Astrocyte of the spinal cord (primary cell): ENCODE measurements at regions not wholly inside any gene's neighbourhood (a gene's known extent, or its start where the extent isn't known, plus 50 kb on each side); places are given as distances from the start of the nearest gene placed in this dataset.

Source experiments
- DNase-seq: peaks from one replicate; pipeline ENCODE4 v3.0.0; 2011; ENCODE audit warnings: low read depth, low spot score
- H3K4me3 ChIP-seq: 2 replicates; pipeline ENCODE4 v1.5.1; 2011; ENCODE audit warnings: low read depth, mild to moderate bottlenecking, low read length, moderate library complexity
- in situ Hi-C: cut with HindIII; loops from 2 replicates; pipeline ENCODE4 v1.10.0; 2017; ENCODE audit warnings: low sequenced_read_pairs
- TF ChIP-seq, protein P1 (sequence below): IDR thresholded peaks from 2 replicates; pipeline ENCODE4 v1.5.1; 2012; ENCODE audit warnings: low read depth, mild to moderate bottlenecking, low read length, inconsistent platforms

DNA sequence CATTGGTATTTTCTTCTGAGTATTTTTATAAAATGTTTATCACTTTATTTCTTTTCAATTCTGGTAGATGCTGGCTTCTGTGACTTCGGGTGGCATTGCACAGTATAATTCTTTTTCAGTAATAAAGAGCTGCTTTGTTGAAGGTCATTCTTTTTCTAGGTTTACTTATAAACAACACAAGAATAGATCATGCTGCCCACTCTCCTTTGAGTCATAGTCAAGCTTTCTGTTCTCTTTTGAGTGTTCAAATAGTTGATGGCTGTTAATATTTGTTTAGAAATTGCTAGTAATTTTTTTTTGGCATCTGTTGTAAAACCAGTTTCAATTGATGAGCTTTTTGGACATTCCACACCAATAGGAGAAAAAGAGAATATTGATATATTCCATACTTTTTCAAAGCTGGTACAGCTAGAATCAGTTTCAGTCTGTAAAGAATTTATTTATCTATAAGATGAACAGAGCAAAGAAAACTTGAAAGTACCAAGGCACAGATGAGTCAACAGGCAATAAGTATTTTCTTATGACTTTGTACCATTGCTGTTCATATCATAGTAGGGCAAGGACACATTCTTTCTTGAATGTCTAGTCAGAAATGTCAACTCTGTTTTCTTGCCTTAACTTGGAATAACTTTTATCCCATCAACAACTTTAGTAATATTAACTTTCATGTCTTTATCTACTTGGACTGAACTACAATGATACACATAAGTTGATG lies 513.0 kb upstream of the SEL1L start:
- no peak overlapping the region for H3K4me3 ChIP-seq
- in situ Hi-C loops: no loop called here
- DNase-seq: no peak
- TF ChIP-seq, protein P1, sequence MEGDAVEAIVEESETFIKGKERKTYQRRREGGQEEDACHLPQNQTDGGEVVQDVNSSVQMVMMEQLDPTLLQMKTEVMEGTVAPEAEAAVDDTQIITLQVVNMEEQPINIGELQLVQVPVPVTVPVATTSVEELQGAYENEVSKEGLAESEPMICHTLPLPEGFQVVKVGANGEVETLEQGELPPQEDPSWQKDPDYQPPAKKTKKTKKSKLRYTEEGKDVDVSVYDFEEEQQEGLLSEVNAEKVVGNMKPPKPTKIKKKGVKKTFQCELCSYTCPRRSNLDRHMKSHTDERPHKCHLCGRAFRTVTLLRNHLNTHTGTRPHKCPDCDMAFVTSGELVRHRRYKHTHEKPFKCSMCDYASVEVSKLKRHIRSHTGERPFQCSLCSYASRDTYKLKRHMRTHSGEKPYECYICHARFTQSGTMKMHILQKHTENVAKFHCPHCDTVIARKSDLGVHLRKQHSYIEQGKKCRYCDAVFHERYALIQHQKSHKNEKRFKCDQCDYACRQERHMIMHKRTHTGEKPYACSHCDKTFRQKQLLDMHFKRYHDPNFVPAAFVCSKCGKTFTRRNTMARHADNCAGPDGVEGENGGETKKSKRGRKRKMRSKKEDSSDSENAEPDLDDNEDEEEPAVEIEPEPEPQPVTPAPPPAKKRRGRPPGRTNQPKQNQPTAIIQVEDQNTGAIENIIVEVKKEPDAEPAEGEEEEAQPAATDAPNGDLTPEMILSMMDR: no peak

DNA sequence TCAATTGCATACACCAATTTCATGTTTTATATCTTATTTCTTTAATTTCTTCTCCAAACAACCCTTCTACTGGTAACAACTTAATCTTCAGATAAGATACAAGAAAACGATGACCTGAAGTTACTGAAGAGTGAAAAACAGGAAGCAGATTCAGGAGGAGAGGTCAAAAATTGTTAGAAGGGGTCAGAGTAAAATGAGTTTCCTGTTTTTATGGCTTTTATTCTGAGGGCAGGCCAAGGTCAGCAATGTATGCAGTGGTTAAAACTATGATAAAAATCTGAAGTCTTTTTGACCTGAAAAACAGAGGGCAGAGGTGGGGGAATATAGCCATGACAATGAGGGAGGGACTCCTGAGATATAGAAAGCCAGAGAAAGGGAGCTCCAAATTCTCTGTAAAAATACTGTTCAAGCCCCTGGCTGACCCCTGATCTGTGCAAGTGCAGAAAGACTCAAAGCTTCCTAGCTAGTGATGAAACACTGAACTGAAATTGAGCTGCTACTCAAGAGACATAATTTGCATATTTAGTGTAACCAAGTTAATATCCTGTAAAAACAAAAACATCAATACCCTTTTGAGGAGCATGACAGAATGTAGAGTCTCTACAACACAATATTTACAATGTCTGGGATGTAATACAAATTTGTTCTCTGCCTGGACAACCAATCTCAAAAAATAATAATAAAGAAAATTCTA lies 514.3 kb upstream of the SEL1L start:
- TF ChIP-seq, protein P1: no peak
- DNase-seq: no peak
- in situ Hi-C loops: no loop called here
- no peak overlapping the region for H3K4me3 ChIP-seq

DNA sequence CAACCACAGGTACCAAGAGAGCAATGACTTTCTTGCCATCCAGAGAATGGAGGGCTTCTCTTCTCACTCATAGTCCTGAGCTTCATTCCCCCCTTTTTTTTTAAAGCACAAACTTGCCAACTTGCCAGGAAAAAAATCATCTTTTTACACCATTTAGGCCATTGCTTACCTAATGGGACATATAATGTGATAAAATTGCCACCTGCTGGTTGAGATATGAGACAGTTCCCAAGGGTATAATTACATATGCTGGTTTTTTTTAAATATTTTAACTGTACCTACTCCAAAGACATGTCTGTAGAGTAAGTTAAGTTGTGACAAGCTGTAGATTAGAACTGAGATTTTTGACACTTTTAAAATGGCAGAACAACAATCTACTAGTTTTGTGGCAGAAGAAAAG lies 519.1 kb upstream of the SEL1L start:
- H3K4me3 ChIP-seq: no peak overlapping the region
- in situ Hi-C loops: no loop called here
- TF ChIP-seq, protein P1: no peak
- no peak for DNase-seq

DNA sequence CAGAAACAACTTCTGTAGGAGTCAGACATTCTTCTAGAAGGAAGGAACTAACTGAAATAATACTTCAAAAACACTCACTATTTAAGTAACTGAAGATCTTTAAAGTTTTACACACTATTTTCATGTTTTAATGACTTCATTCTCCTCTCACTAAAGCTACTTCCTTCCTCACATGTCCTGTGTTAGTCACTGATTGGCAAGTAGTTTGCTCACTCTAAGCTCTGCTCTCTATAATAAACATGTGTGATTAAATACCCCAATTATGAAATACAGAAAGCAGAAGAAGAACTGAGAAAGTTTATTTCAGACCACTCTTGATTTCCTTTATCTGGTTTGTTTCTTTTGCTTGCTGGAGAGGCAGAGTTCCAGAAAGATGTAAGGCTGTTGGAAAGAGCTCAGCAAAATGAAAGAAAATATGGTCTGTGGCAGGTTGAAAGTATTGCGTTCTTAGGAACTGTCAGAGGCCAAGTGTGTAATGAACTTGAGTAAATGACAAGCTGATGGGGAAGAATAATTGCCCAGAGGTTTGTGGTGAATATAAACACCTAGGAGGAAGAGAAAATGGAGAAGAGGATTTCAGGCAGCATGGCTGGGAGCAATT lies 522.0 kb upstream of the SEL1L start:
- DNase-seq: no peak
- in situ Hi-C loops: no loop called here
- H3K4me3 ChIP-seq: no peak overlapping the region
- TF ChIP-seq, protein P1: no peak

DNA sequence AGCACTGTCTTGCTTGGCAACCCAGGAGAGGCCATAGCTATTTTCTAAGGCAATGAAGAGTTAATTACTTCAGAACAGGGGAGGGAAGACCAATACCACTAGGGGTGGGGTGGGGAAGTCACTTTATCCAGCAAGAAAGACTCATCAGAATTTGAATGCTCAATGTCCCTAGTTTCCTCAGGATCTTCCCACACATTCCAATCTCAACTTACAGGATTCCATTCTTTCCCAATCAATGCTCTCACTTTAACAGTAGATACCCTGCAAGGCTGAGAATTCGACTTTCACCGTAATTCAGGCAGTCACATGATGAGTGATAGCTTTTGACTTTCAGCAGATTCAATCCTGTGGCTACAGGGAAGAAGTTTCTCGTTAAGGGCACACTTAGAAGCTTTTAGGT lies 526.6 kb upstream of the SEL1L start:
- no peak for DNase-seq
- in situ Hi-C loops: no loop called here
- TF ChIP-seq, protein P1: no peak
- no peak overlapping the region for H3K4me3 ChIP-seq

DNA sequence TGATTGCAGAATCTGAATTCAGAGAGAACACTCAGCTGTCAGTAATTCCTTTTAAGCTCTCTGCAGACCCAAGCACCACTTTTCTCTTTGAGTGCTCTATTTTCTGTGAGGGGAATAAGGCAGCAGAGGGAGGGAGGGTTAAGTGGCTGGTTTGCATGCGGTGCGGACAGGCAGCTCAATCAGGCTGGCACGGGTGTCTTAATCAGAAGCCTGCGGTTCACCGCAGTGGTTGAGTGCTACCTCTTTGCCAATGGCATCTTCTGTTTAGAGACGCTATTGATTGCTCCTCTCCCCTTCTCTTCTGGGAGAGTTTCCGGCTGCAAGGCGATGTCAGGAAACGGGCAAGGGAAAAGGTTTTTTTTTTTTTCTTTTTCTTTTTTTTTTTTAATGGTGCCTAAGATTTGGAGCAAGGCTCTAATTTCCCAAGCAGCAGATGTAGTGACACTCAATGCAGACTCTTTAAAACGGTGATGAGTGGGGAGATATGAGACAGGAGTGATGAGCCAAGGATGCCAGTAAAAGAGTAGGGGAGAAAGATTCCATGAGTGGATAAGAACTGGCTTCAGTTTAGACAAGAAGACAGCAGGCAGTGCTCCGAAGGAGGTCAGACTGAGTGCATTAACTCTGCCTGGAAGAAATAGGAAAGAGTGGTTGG lies 533.7 kb upstream of the SEL1L start:
- in situ Hi-C loops: no loop called here
- DNase-seq: no peak
- no peak overlapping the region for H3K4me3 ChIP-seq
- TF ChIP-seq, protein P1: no peak
